HCT116 (cell line): ENCODE measurements at regions not wholly inside any gene's neighbourhood (a gene's known extent, or its start where the extent isn't known, plus 50 kb on each side); places are given as distances from the start of the nearest gene placed in this dataset.

ENCODE experiments used
- ATAC-seq: fragments of 200-7000 bp; cut with Tn5 transposase; 2 replicates; pipeline ENCODE4 v1.9.1; 2020; ENCODE audit warnings: mild to moderate bottlenecking, moderate library complexity
- BruUV-seq: library from RNA; stranded (reverse); fragments of 400-500 nt; replicated peaks from 2 replicates; lab custom pipeline; 2021; lab: Mats Ljungman, UMichigan
- CTCF ChIA-PET: fragments of 300-600 bp; sonication (Branson Sonifier 250); formaldehyde crosslinking; loops from one replicate; lab custom pipeline; 2021; ENCODE audit warnings: antibody characterized with exemption; lab: Charles Lee
- POLR2A ChIA-PET: fragments of 300-600, 350-600 bp; sonication (Branson Sonifier 250); formaldehyde crosslinking; loops from one replicate; lab custom pipeline; 2021; ENCODE audit warnings: antibody characterized with exemption; lab: Charles Lee
- RAD21 ChIA-PET, 2 experiments: fragments of 300-600 bp; sonication (Branson Sonifier 250); formaldehyde crosslinking; loops; one replicate each; lab custom pipeline; 2023; ENCODE audit warnings: low total read pairs in 2 of 2; ENCODE audit not compliant: uncharacterized antibody in 2 of 2, unreplicated experiment in 2 of 2, low non-redundant PET in 1 of 2; lab: Charles Lee
- DNase-seq: peaks from one replicate; pipeline ENCODE4 v3.0.0-alpha.2; 2010; ENCODE audit warnings: low read depth, low spot score
- H2AFZ ChIP-seq: fragments of 200-600 bp; shearing (Covaris generic), sonication (generic); 2 replicates; pipeline ENCODE4 v1.6.1; 2017; ENCODE audit warnings: low read depth, mixed run types, mixed read lengths, antibody characterized with exemption, low read length; ENCODE audit not compliant: poor library complexity, severe bottlenecking
- H3K27ac ChIP-seq: 2 replicates; pipeline ENCODE4 v1.5.1; 2012; ENCODE audit warnings: low read depth, low read length
- H3K27me3 ChIP-seq: fragments of 200-600 bp; sonication (generic); 2 replicates; pipeline ENCODE4 v1.6.1; 2016; ENCODE audit warnings: mixed run types, low read length, mixed read lengths; ENCODE audit not compliant: insufficient read depth
- H3K36me3 ChIP-seq, 2 experiments: fragments of 200-500 bp in 1 of 2; fragments of 200-600 bp in 1 of 2; sonication (Bioruptor generic) in 1 of 2; sonication (generic) in 1 of 2; 2 replicates each; pipeline versions ENCODE4 v1.5.1 to v1.6.1; 2014 to 2016; ENCODE audit warnings: low read length in 2 of 2, inconsistent platforms in 1 of 2, mixed read lengths in 1 of 2, mixed run types in 1 of 2; ENCODE audit not compliant: insufficient read depth in 2 of 2, control insufficient read depth in 1 of 2
- H3K4me1 ChIP-seq, 2 experiments: fragments of 200-600 bp in 1 of 2; sonication (generic) in 1 of 2; 2 replicates each; pipeline versions ENCODE4 v1.5.1 to v1.6.1; 2012 to 2017; ENCODE audit warnings: low read length in 2 of 2, inconsistent platforms in 1 of 2, mild to moderate bottlenecking in 1 of 2, mixed read lengths in 1 of 2, mixed run types in 1 of 2, moderate library complexity in 1 of 2; ENCODE audit not compliant: insufficient read depth in 2 of 2, control insufficient read depth in 1 of 2
- H3K4me2 ChIP-seq: fragments of 200-600 bp; sonication (generic); 2 replicates; pipeline ENCODE4 v1.6.1; 2017; ENCODE audit warnings: mixed run types, low read length, mixed read lengths
- H3K4me3 ChIP-seq, 2 experiments: fragments of 200-600 bp in 1 of 2; sonication (generic) in 1 of 2; replicated peaks in 1 of 2; 2 replicates each; pipeline ENCODE4 v1.5.1; 2011 to 2016; ENCODE audit warnings: low read length in 2 of 2, control low read depth in 1 of 2, low read depth in 1 of 2, mild to moderate bottlenecking in 1 of 2, mixed read lengths in 1 of 2, mixed run types in 1 of 2
- H3K79me2 ChIP-seq: fragments of 200-600 bp; sonication (generic); 2 replicates; pipeline ENCODE4 v1.6.1; 2017; ENCODE audit warnings: mild to moderate bottlenecking, mixed run types, low read length, moderate library complexity, mixed read lengths; ENCODE audit not compliant: insufficient read depth
- H3K9ac ChIP-seq: fragments of 200-600 bp; sonication (generic); 2 replicates; pipeline ENCODE4 v1.6.1; 2016; ENCODE audit warnings: low read length, mixed read lengths
- H3K9me2 ChIP-seq: fragments of 200-600 bp; sonication (generic), shearing (Covaris generic); 2 replicates; pipeline ENCODE4 v1.6.1; 2017; ENCODE audit warnings: mixed run types, mild to moderate bottlenecking, moderate library complexity; ENCODE audit not compliant: insufficient read depth
- H3K9me3 ChIP-seq, 2 experiments: fragments of 200-500 bp in 1 of 2; fragments of 200-600 bp in 1 of 2; sonication (Bioruptor generic) in 1 of 2; sonication (generic) in 1 of 2; 2 replicates each; pipeline ENCODE4 v1.6.1; 2014 to 2017; ENCODE audit warnings: low read length in 2 of 2, mixed read lengths in 2 of 2, inconsistent platforms in 1 of 2, low read depth in 1 of 2, mild to moderate bottlenecking in 1 of 2, mixed run types in 1 of 2, moderate library complexity in 1 of 2; ENCODE audit not compliant: control insufficient read depth in 1 of 2, insufficient read depth in 1 of 2
- H4K20me1 ChIP-seq: fragments of 200-600 bp; sonication (generic), shearing (Covaris generic); 2 replicates; pipeline ENCODE4 v1.6.1; 2017; ENCODE audit warnings: mixed run types, mild to moderate bottlenecking, moderate library complexity; ENCODE audit not compliant: insufficient read depth
- CBX3 ChIP-seq: IDR thresholded peaks from 2 replicates; pipeline ENCODE4 v1.6.1; 2012; ENCODE audit warnings: low read depth
- SIN3A ChIP-seq: IDR thresholded peaks from 2 replicates; pipeline ENCODE4 v1.6.1; 2012; ENCODE audit warnings: low read depth
- SRF ChIP-seq: IDR thresholded peaks from 2 replicates; pipeline ENCODE4 v1.6.1; 2012; ENCODE audit warnings: low read depth
- TCF7L2 ChIP-seq: IDR thresholded peaks from 2 replicates; pipeline ENCODE4 v1.7.0; 2011; ENCODE audit warnings: borderline replicate concordance, inconsistent platforms; ENCODE audit not compliant: insufficient read depth, insufficient read length; ENCODE audit errors: extremely low read depth
- intact Hi-C: fragments of 100-400 bp; cut with micrococcal nuclease; formaldehyde crosslinking; loops from 2 replicates; pipeline ENCODE4 v1.10.0; 2022
- TF ChIP-seq, protein P1 (sequence below): IDR thresholded peaks from 2 replicates; pipeline ENCODE4 v1.6.1; 2012; ENCODE audit warnings: low read depth

GRCh38 chrX:117543885-117544284 lies 572.7 kb downstream of the KLHL13 start:
- DNase-seq = no peak
- no peak for TF ChIP-seq TCF7L2
- H3K9me3 ChIP-seq = no peaks in the 10 kb centered on the region
- H3K4me2 ChIP-seq = no peak overlapping the region
- no peaks in the 10 kb centered on the region for H3K79me2 ChIP-seq
- ChIA-PET RAD21 (no interaction called here), CTCF (no interaction called here), POLR2A (no interaction called here)
- H3K27me3 ChIP-seq = no peaks in the 10 kb centered on the region
- no peaks in the 10 kb centered on the region for H3K9me2 ChIP-seq
- no TSS peak for BruUV-seq
- no peak for ATAC-seq
- no peak overlapping the region for H2AFZ ChIP-seq
- no peaks in the 10 kb centered on the region for H3K36me3 ChIP-seq
- no peaks in the 10 kb centered on the region for H3K4me1 ChIP-seq
- no peak overlapping the region for H3K27ac ChIP-seq
- H4K20me1 ChIP-seq = no peaks in the 10 kb centered on the region
- intact Hi-C loops = no loop called here
- no peak overlapping the region for H3K9ac ChIP-seq
- no peak overlapping the region for H3K4me3 ChIP-seq

- Histone ChIP-seq H3K27ac (no peak overlapping the region), H3K9me3 (no peaks in the 10 kb centered on the region), H3K9ac (no peak overlapping the region), H3K4me3 (no peak overlapping the region), H3K4me1 (no peaks in the 10 kb centered on the region), H3K79me2 (no peaks in the 10 kb centered on the region), H3K9me2 (no peaks in the 10 kb centered on the region), H3K27me3 (no peaks in the 10 kb centered on the region), H4K20me1 (no peaks in the 10 kb centered on the region), H3K36me3 (no peaks in the 10 kb centered on the region), H3K4me2 (no peak overlapping the region), H2AFZ (no peak overlapping the region)
- ChIA-PET CTCF (no interaction called here), RAD21 (no interaction called here), POLR2A (no interaction called here)
- ATAC-seq (no peak), DNase-seq (no peak)
- TF ChIP-seq SIN3A (no peak), TCF7L2 (no peak), SRF (no peak), CBX3 (no peak)
- TF ChIP-seq, protein P1, sequence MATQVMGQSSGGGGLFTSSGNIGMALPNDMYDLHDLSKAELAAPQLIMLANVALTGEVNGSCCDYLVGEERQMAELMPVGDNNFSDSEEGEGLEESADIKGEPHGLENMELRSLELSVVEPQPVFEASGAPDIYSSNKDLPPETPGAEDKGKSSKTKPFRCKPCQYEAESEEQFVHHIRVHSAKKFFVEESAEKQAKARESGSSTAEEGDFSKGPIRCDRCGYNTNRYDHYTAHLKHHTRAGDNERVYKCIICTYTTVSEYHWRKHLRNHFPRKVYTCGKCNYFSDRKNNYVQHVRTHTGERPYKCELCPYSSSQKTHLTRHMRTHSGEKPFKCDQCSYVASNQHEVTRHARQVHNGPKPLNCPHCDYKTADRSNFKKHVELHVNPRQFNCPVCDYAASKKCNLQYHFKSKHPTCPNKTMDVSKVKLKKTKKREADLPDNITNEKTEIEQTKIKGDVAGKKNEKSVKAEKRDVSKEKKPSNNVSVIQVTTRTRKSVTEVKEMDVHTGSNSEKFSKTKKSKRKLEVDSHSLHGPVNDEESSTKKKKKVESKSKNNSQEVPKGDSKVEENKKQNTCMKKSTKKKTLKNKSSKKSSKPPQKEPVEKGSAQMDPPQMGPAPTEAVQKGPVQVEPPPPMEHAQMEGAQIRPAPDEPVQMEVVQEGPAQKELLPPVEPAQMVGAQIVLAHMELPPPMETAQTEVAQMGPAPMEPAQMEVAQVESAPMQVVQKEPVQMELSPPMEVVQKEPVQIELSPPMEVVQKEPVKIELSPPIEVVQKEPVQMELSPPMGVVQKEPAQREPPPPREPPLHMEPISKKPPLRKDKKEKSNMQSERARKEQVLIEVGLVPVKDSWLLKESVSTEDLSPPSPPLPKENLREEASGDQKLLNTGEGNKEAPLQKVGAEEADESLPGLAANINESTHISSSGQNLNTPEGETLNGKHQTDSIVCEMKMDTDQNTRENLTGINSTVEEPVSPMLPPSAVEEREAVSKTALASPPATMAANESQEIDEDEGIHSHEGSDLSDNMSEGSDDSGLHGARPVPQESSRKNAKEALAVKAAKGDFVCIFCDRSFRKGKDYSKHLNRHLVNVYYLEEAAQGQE = no peak
- BruUV-seq = no TSS peak
- intact Hi-C loops = no loop called here
Measured at GRCh38 chrX:117539090-117539418, 577.6 kb downstream of the KLHL13 start.
